Mesenchymal stem cell (in vitro differentiated cells and primary cell): ENCODE measurements at regions not wholly inside any gene's neighbourhood (a gene's known extent, or its start where the extent isn't known, plus 50 kb on each side); places are given as distances from the start of the nearest gene placed in this dataset.

Experiments used
- DNase-seq: peaks from one replicate; pipeline ENCODE4 v3.0.0-alpha.2; 2013
- H2AFZ ChIP-seq: one replicate; pipeline ENCODE4 v1.6.1; 2013; ENCODE audit warnings: low read depth, mild to moderate bottlenecking, control low read depth, inconsistent platforms, low read length, moderate library complexity
- H2AK5ac ChIP-seq: 2 replicates; pipeline ENCODE4 v1.6.1; 2013; ENCODE audit warnings: low read length, moderate library complexity, mild to moderate bottlenecking, inconsistent platforms; ENCODE audit not compliant: severe bottlenecking
- H2BK120ac ChIP-seq: one replicate; pipeline ENCODE4 v1.6.1; 2013; ENCODE audit warnings: low read depth, mild to moderate bottlenecking, inconsistent platforms, low read length, moderate library complexity
- H2BK12ac ChIP-seq, 2 experiments: one replicate each; pipeline ENCODE4 v1.6.1; 2013; ENCODE audit warnings: inconsistent platforms in 2 of 2, low read length in 2 of 2, mild to moderate bottlenecking in 2 of 2, moderate library complexity in 2 of 2, control low read depth in 1 of 2
- H2BK15ac ChIP-seq: one replicate; pipeline ENCODE4 v1.6.1; 2013; ENCODE audit warnings: mild to moderate bottlenecking, low read depth, inconsistent platforms; ENCODE audit not compliant: poor library complexity, severe bottlenecking
- H2BK5ac ChIP-seq: 2 replicates; pipeline ENCODE4 v1.6.1; 2013; ENCODE audit warnings: low read depth, mild to moderate bottlenecking, low read length, control low read depth, inconsistent platforms; ENCODE audit not compliant: poor library complexity, severe bottlenecking
- H3K14ac ChIP-seq, 2 experiments: one replicate each; pipeline ENCODE4 v1.6.1; 2013; ENCODE audit warnings: inconsistent platforms in 2 of 2, low read length in 2 of 2, control low read depth in 1 of 2, mild to moderate bottlenecking in 1 of 2, moderate library complexity in 1 of 2
- H3K18ac ChIP-seq, 2 experiments: one replicate each; pipeline ENCODE4 v1.6.1; 2013; ENCODE audit warnings: inconsistent platforms in 2 of 2, low read length in 2 of 2, control low read depth in 1 of 2, low read depth in 1 of 2, mild to moderate bottlenecking in 1 of 2
- H3K23ac ChIP-seq, 2 experiments: one replicate each; pipeline ENCODE4 v1.6.1; 2013; ENCODE audit warnings: inconsistent platforms in 2 of 2, low read length in 2 of 2, mild to moderate bottlenecking in 2 of 2, moderate library complexity in 2 of 2, control low read depth in 1 of 2
- H3K27ac ChIP-seq: 2 replicates; pipeline ENCODE4 v1.5.1; 2013; ENCODE audit warnings: mild to moderate bottlenecking, moderate library complexity, low read length, control low read depth, inconsistent platforms; ENCODE audit not compliant: poor library complexity, severe bottlenecking
- H3K27me3 ChIP-seq, 2 experiments: 2 replicates each; pipeline versions ENCODE4 v1.6.1 to v1.7.0; 2013; ENCODE audit warnings: low read length in 2 of 2, mild to moderate bottlenecking in 2 of 2, moderate library complexity in 2 of 2, control low read depth in 1 of 2, inconsistent platforms in 1 of 2; ENCODE audit not compliant: control insufficient read depth in 1 of 2, insufficient read depth in 1 of 2
- H3K36me3 ChIP-seq, 2 experiments: 2 replicates each; pipeline versions ENCODE4 v1.6.1 to v1.7.0; 2013; ENCODE audit warnings: low read length in 2 of 2, control low read depth in 1 of 2, inconsistent platforms in 1 of 2, low read depth in 1 of 2, mild to moderate bottlenecking in 1 of 2; ENCODE audit not compliant: insufficient read depth in 2 of 2, control insufficient read depth in 1 of 2
- H3K4ac ChIP-seq, 2 experiments: one replicate each; pipeline ENCODE4 v1.6.1; 2013; ENCODE audit warnings: inconsistent platforms in 2 of 2, low read length in 2 of 2, mild to moderate bottlenecking in 2 of 2, moderate library complexity in 2 of 2, control low read depth in 1 of 2, low read depth in 1 of 2
- H3K4me1 ChIP-seq: 2 replicates; pipeline ENCODE4 v1.6.1; 2013; ENCODE audit warnings: low read depth, low read length, control low read depth; ENCODE audit not compliant: control insufficient read depth, insufficient read depth
- H3K4me2 ChIP-seq: 2 replicates; pipeline ENCODE4 v1.6.1; 2013; ENCODE audit warnings: low read length, mild to moderate bottlenecking, inconsistent platforms; ENCODE audit not compliant: poor library complexity, severe bottlenecking
- H3K4me3 ChIP-seq, 2 experiments: 2 replicates each; pipeline versions ENCODE4 v1.5.1 to v1.7.0; 2013; ENCODE audit warnings: low read length in 2 of 2, mild to moderate bottlenecking in 2 of 2, control low read depth in 1 of 2, low read depth in 1 of 2; ENCODE audit not compliant: insufficient read depth in 1 of 2
- H3K79me1 ChIP-seq: replicated peaks from 2 replicates; pipeline ENCODE4 v1.6.1; 2013; ENCODE audit warnings: mild to moderate bottlenecking, control low read depth, low read length, inconsistent platforms; ENCODE audit not compliant: poor library complexity, severe bottlenecking
- H3K9ac ChIP-seq: 2 replicates; pipeline ENCODE4 v1.7.0; 2013; ENCODE audit warnings: mild to moderate bottlenecking, low read length, moderate library complexity
- H3K9me3 ChIP-seq: 2 replicates; pipeline ENCODE4 v1.7.0; 2013; ENCODE audit warnings: mild to moderate bottlenecking, low read length; ENCODE audit not compliant: control insufficient read depth
- H4K8ac ChIP-seq: one replicate; pipeline ENCODE4 v1.6.1; 2013; ENCODE audit warnings: inconsistent platforms, mild to moderate bottlenecking, low read length, moderate library complexity
- H4K91ac ChIP-seq: one replicate; pipeline ENCODE4 v1.6.1; 2013; ENCODE audit warnings: mild to moderate bottlenecking, low read length, inconsistent platforms
- WGBS: methylation state at CpG from one replicate; pipeline ENCODE4 v1.1.7; 2013; ENCODE audit warnings: mixed read lengths; 5-methylcytosine and 5-hydroxymethylcytosine counted together

- Histone ChIP-seq H3K4me2 (no peak overlapping the region), H3K79me1 (no peaks in the 10 kb centered on the region), H3K4ac (no peak overlapping the region), H3K9ac (no peak overlapping the region), H3K14ac (no peak overlapping the region), H3K18ac (no peak overlapping the region), H3K4me3 (no peak overlapping the region), H4K91ac (no peak overlapping the region), H2BK12ac (no peak overlapping the region), H2BK5ac (no peak overlapping the region), H3K23ac (no peak overlapping the region), H3K36me3 (no peaks in the 10 kb centered on the region), H3K27me3 (no peaks in the 10 kb centered on the region), H4K8ac (no peak overlapping the region), H3K4me1 (peaks cover 2% of the 10 kb centered on the region), H2BK120ac (no peak overlapping the region), H2AK5ac (no peak overlapping the region), H3K9me3 (no peaks in the 10 kb centered on the region), H3K27ac (no peak overlapping the region), H2AFZ (no peak overlapping the region), H2BK15ac (no peak overlapping the region)
- 33% methylated on average over 1 of the region's 4 CpGs for WGBS
- no peak for DNase-seq
These were observed 101.9 kb upstream of the ROBO1 start for GRCh38 chr3:79869461-79870312.

GRCh38 chr3:79866162-79866561, 98.4 kb upstream of the ROBO1 start:
- H4K91ac ChIP-seq = no peak overlapping the region
- H3K36me3 ChIP-seq = no peaks in the 10 kb centered on the region
- no peak overlapping the region for H2BK120ac ChIP-seq
- H3K4me2 ChIP-seq = no peak overlapping the region
- no peak overlapping the region for H3K14ac ChIP-seq
- H3K4me1 ChIP-seq = peaks cover 2% of the 10 kb centered on the region
- no peak overlapping the region for H2BK12ac ChIP-seq
- H3K27ac ChIP-seq = no peak overlapping the region
- H2AFZ ChIP-seq = no peak overlapping the region
- no peak overlapping the region for H3K9ac ChIP-seq
- no CpG with 5 or more reads among the region's 2 CpGs for WGBS
- H3K4me3 ChIP-seq = no peak overlapping the region
- H3K27me3 ChIP-seq = no peaks in the 10 kb centered on the region
- H3K18ac ChIP-seq = no peak overlapping the region
- H2BK5ac ChIP-seq = no peak overlapping the region
- no peak overlapping the region for H4K8ac ChIP-seq
- no peaks in the 10 kb centered on the region for H3K9me3 ChIP-seq
- H3K4ac ChIP-seq = no peak overlapping the region
- no peak overlapping the region for H3K23ac ChIP-seq
- H3K79me1 ChIP-seq = no peaks in the 10 kb centered on the region
- no peak for DNase-seq
- H2AK5ac ChIP-seq = no peak overlapping the region
- H2BK15ac ChIP-seq = no peak overlapping the region

- no peak overlapping the region for H2BK12ac ChIP-seq
- no peak overlapping the region for H2BK120ac ChIP-seq
- no peaks in the 10 kb centered on the region for H3K4me1 ChIP-seq
- H3K4me2 ChIP-seq = no peak overlapping the region
- no peak overlapping the region for H4K8ac ChIP-seq
- H2AK5ac ChIP-seq = no peak overlapping the region
- no peak overlapping the region for H3K4ac ChIP-seq
- no peak overlapping the region for H4K91ac ChIP-seq
- H2BK5ac ChIP-seq = no peak overlapping the region
- no peaks in the 10 kb centered on the region for H3K9me3 ChIP-seq
- H3K18ac ChIP-seq = no peak overlapping the region
- no peaks in the 10 kb centered on the region for H3K79me1 ChIP-seq
- H3K27me3 ChIP-seq = no peaks in the 10 kb centered on the region
- no peak for DNase-seq
- H3K9ac ChIP-seq = no peak overlapping the region
- H3K23ac ChIP-seq = no peak overlapping the region
- no peak overlapping the region for H3K14ac ChIP-seq
- H2AFZ ChIP-seq = no peak overlapping the region
- H3K4me3 ChIP-seq = no peak overlapping the region
- no peaks in the 10 kb centered on the region for H3K36me3 ChIP-seq
- H2BK15ac ChIP-seq = no peak overlapping the region
- H3K27ac ChIP-seq = no peak overlapping the region
These were observed 96.3 kb upstream of the ROBO1 start for GRCh38 chr3:79864077-79864476.

- Histone ChIP-seq H3K36me3 (no peaks in the 10 kb centered on the region), H2BK12ac (no peak overlapping the region), H4K91ac (no peak overlapping the region), H3K27ac (no peak overlapping the region), H3K9me3 (no peaks in the 10 kb centered on the region), H4K8ac (no peak overlapping the region), H2AK5ac (no peak overlapping the region), H3K18ac (no peak overlapping the region), H2BK5ac (no peak overlapping the region), H2AFZ (no peak overlapping the region), H3K23ac (no peak overlapping the region), H3K4me3 (no peak overlapping the region), H3K9ac (no peak overlapping the region), H2BK120ac (no peak overlapping the region), H3K4me2 (no peak overlapping the region), H3K14ac (no peak overlapping the region), H3K4me1 (no peaks in the 10 kb centered on the region), H2BK15ac (no peak overlapping the region), H3K4ac (no peak overlapping the region), H3K79me1 (no peaks in the 10 kb centered on the region), H3K27me3 (no peaks in the 10 kb centered on the region)
- no peak for DNase-seq
- WGBS = 79% methylated on average over 4 of the region's 4 CpGs
These were observed 81.1 kb upstream of the ROBO1 start for GRCh38 chr3:79848876-79849275.
